ENCODE measurements at regions not wholly inside any gene's neighbourhood (a gene's known extent, or its start where the extent isn't known, plus 50 kb on each side); places are given as distances from the start of the nearest gene placed in this dataset.

DNA sequence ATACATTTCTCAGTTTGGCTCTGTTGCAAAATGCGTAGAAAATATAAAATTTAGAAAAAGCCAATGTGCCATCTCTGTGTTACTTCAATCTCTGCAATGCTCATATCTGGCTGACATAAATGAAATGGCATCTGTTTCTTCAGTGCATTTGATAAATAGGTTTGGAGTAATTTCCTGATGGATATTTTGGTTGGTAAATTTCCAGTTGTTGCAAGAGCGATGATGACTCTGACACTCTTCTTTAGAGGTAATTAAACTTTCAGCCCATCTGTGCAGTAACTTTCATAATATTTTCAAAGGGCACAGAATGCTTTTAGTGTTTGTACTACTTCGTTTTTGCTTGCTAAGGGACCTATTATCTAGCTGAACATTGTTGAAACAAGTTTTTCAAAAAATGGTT lies 1286.4 kb downstream of the PCDH9 start:
- POLR2A ChIA-PET, result no interaction called here
- in situ Hi-C loops (cut with HindIII; ENCODE audit: extremely low pct_ligation_motif_present, low pct_unique_long_range_greater_than_20kb), result no loop called here
- Histone ChIP-seq H3K27me3 (ENCODE audit: control insufficient read depth in 1 of 2, insufficient read depth in 2 of 2, low read length in 2 of 2) (no peaks in the 10 kb centered on the region), H3K4me2 (ENCODE audit: low read depth, low read length) (no peak overlapping the region), H3K9ac (ENCODE audit: insufficient read depth, low read depth, low read length) (no peak overlapping the region), H3K79me2 (ENCODE audit: insufficient read depth, low read length) (no peaks in the 10 kb centered on the region), H3K4me3 (replicated peaks in 1 of 3; ENCODE audit: insufficient read depth in 1 of 3, low read depth in 2 of 3, low read length in 3 of 3) (no peak overlapping the region), H4K20me1 (ENCODE audit: insufficient read depth, low read length) (no peaks in the 10 kb centered on the region), H3K4me1 (ENCODE audit: insufficient read depth, low read length) (no peaks in the 10 kb centered on the region), H3K36me3 (replicated peaks in 1 of 2; ENCODE audit: control insufficient read depth in 1 of 2, insufficient read depth in 2 of 2, low read length in 2 of 2) (no peaks in the 10 kb centered on the region), H3K27ac (ENCODE audit: extremely low read length, insufficient read depth, low read length) (no peak overlapping the region), H2AFZ (ENCODE audit: low read length) (no peak overlapping the region), H3K9me3 (ENCODE audit: low read length) (no peaks in the 10 kb centered on the region)
- intact Hi-C loops (cut with micrococcal nuclease; ENCODE audit: unreplicated experiment), result no loop called here
- FAIRE-seq (no peak), DNase-seq (ENCODE audit: low spot score) (no peak), ATAC-seq (no peak)
- BruUV-seq (replicated peaks), result no TSS peak
- WGBS (ENCODE audit: low lambda C conversion rate), result 6% methylated on average over 3 of the region's 3 CpGs
- CTCF ChIA-PET (ENCODE audit: low intra/inter-chr PET ratio, low total read pairs), result no interaction called here
- no peak for TF ChIP-seq ZNF367 (CRISPR knock-in tag; IDR thresholded peaks at IDR 0.05; ENCODE audit: borderline replicate concordance)
- no peak for TF ChIP-seq TCF12 (IDR thresholded peaks at IDR 0.05)
- no peak for TF ChIP-seq TCF12 (CRISPR knock-in tag; IDR thresholded peaks at IDR 0.05)
- TF ChIP-seq ZNF431 (CRISPR knock-in tag; IDR thresholded peaks at IDR 0.05; ENCODE audit: borderline replicate concordance, low read depth), result no peak
- no peak for TF ChIP-seq ZSCAN31 (CRISPR knock-in tag; IDR thresholded peaks at IDR 0.05; ENCODE audit: low read depth)
- TF ChIP-seq ZNF749 (CRISPR knock-in tag; IDR thresholded peaks at IDR 0.05; ENCODE audit: borderline replicate concordance), result no peak
- TF ChIP-seq, protein P1, sequence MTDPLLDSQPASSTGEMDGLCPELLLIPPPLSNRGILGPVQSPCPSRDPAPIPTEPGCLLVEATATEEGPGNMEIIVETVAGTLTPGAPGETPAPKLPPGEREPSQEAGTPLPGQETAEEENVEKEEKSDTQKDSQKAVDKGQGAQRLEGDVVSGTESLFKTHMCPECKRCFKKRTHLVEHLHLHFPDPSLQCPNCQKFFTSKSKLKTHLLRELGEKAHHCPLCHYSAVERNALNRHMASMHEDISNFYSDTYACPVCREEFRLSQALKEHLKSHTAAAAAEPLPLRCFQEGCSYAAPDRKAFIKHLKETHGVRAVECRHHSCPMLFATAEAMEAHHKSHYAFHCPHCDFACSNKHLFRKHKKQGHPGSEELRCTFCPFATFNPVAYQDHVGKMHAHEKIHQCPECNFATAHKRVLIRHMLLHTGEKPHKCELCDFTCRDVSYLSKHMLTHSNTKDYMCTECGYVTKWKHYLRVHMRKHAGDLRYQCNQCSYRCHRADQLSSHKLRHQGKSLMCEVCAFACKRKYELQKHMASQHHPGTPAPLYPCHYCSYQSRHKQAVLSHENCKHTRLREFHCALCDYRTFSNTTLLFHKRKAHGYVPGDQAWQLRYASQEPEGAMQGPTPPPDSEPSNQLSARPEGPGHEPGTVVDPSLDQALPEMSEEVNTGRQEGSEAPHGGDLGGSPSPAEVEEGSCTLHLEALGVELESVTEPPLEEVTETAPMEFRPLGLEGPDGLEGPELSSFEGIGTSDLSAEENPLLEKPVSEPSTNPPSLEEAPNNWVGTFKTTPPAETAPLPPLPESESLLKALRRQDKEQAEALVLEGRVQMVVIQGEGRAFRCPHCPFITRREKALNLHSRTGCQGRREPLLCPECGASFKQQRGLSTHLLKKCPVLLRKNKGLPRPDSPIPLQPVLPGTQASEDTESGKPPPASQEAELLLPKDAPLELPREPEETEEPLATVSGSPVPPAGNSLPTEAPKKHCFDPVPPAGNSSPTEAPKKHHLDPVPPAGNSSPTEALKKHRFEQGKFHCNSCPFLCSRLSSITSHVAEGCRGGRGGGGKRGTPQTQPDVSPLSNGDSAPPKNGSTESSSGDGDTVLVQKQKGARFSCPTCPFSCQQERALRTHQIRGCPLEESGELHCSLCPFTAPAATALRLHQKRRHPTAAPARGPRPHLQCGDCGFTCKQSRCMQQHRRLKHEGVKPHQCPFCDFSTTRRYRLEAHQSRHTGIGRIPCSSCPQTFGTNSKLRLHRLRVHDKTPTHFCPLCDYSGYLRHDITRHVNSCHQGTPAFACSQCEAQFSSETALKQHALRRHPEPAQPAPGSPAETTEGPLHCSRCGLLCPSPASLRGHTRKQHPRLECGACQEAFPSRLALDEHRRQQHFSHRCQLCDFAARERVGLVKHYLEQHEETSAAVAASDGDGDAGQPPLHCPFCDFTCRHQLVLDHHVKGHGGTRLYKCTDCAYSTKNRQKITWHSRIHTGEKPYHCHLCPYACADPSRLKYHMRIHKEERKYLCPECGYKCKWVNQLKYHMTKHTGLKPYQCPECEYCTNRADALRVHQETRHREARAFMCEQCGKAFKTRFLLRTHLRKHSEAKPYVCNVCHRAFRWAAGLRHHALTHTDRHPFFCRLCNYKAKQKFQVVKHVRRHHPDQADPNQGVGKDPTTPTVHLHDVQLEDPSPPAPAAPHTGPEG (CRISPR knock-in tag; IDR thresholded peaks at IDR 0.05), result no peak
- TF ChIP-seq, protein P2, sequence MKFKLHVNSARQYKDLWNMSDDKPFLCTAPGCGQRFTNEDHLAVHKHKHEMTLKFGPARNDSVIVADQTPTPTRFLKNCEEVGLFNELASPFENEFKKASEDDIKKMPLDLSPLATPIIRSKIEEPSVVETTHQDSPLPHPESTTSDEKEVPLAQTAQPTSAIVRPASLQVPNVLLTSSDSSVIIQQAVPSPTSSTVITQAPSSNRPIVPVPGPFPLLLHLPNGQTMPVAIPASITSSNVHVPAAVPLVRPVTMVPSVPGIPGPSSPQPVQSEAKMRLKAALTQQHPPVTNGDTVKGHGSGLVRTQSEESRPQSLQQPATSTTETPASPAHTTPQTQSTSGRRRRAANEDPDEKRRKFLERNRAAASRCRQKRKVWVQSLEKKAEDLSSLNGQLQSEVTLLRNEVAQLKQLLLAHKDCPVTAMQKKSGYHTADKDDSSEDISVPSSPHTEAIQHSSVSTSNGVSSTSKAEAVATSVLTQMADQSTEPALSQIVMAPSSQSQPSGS (CRISPR knock-in tag; IDR thresholded peaks at IDR 0.05), result no peak
- TF ChIP-seq ZXDC (CRISPR knock-in tag; IDR thresholded peaks at IDR 0.05), result no peak
- TF ChIP-seq ZNF687 (CRISPR knock-in tag; IDR thresholded peaks at IDR 0.05), result no peak
